Inflammatory macrophage treated with lipopolysaccharide for 4 hours (primary cell): ENCODE measurements at regions not wholly inside any gene's neighbourhood (a gene's known extent, or its start where the extent isn't known, plus 50 kb on each side); places are given as distances from the start of the nearest gene placed in this dataset.

ENCODE experiments used
- DNase-seq: peaks from one replicate; pipeline ENCODE4 v3.0.0-alpha.2; 2020

GRCh38 chr22:27615408-27615807, 186.1 kb downstream of the MN1 start:
- DNase-seq: no peak

- DNase-seq: no peak
Observed at GRCh38 chr22:27616033-27616432, 185.5 kb downstream of the MN1 start.

- no peak for DNase-seq
Observed at GRCh38 chr22:27617214-27617881, 184.2 kb downstream of the MN1 start.

GRCh38 chr22:27620367-27621154, 181.0 kb downstream of the MN1 start:
- no peak for DNase-seq

- DNase-seq: no peak
Observed at GRCh38 chr22:27621486-27622070, 180.0 kb downstream of the MN1 start.

- DNase-seq: no peak
Observed at GRCh38 chr22:27624042-27624441, 177.5 kb downstream of the MN1 start.

GRCh38 chr22:27624705-27625104, 176.9 kb downstream of the MN1 start:
- DNase-seq: no peak

GRCh38 chr22:27625769-27626674, 175.5 kb downstream of the MN1 start:
- no peak for DNase-seq

GRCh38 chr22:27626675-27627443, 174.7 kb downstream of the MN1 start:
- DNase-seq: no peak

GRCh38 chr22:27627444-27627833, 174.1 kb downstream of the MN1 start:
- no peak for DNase-seq

GRCh38 chr22:27627901-27628300, 173.7 kb downstream of the MN1 start:
- DNase-seq: no peak

- no peak for DNase-seq
Observed at GRCh38 chr22:27628341-27628740, 173.2 kb downstream of the MN1 start.

GRCh38 chr22:27628891-27629631, 172.5 kb downstream of the MN1 start:
- DNase-seq: no peak

GRCh38 chr22:27629908-27630673, 171.5 kb downstream of the MN1 start:
- DNase-seq: no peak

- DNase-seq: no peak
Observed at GRCh38 chr22:27630754-27631153, 170.8 kb downstream of the MN1 start.

- no peak for DNase-seq
Observed at GRCh38 chr22:27631641-27632040, 169.9 kb downstream of the MN1 start.

- no peak for DNase-seq
Observed at GRCh38 chr22:27632451-27633295, 168.9 kb downstream of the MN1 start.

- no peak for DNase-seq
Observed at GRCh38 chr22:27633296-27633871, 168.2 kb downstream of the MN1 start.

GRCh38 chr22:27634043-27634740, 167.4 kb downstream of the MN1 start:
- DNase-seq: no peak
